CD4-positive, alpha-beta T cell treated with Interleukin-4 for 1 hour (primary cell): ENCODE measurements at regions not wholly inside any gene's neighbourhood (a gene's known extent, or its start where the extent isn't known, plus 50 kb on each side); places are given as distances from the start of the nearest gene placed in this dataset.

ENCODE experiments used
- DNase-seq, 2 donors: peaks; one replicate each; pipeline ENCODE4 v3.0.0-alpha.2; 2020 to 2022

DNA sequence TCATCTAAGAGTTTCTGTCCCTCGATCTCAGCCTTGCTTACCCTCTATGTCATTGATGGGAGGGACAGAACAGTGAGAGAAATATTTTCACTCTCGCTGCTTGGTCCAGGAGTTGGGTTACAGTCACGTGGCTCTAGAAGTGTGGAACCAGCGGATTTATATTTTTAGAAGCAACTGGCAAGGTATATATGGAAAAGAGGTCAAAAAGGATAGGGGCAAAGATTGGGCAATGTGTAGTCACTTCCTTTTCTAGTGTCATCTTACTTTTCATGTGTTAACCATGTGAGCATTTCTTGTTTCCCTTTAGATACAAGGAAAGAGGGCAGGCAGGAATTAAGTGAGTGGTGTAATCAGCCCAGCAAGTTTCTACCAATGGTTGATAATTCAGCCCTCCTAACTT is 111.5 kb upstream of the ZNF366 start:
- no peak for DNase-seq

DNA sequence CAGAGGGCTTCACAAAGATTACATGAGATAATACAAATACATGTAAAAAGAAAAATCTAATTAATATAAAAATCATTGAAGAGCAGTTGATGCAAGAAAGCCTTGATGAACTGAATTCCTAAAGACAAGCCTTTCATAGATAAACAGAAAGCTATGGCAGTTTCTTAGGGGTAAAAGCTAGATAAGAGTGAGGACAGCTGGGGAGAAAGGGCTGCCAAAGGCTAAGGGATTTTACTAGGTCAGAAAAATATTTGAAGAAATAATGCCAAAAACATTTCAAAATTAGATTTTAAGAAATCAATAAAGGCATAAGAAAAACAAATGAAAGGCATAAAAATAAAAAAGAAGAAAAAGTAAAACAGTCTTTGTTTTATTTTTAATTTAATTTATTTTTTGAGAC is 107.9 kb upstream of the ZNF366 start:
- DNase-seq: no peak

DNA sequence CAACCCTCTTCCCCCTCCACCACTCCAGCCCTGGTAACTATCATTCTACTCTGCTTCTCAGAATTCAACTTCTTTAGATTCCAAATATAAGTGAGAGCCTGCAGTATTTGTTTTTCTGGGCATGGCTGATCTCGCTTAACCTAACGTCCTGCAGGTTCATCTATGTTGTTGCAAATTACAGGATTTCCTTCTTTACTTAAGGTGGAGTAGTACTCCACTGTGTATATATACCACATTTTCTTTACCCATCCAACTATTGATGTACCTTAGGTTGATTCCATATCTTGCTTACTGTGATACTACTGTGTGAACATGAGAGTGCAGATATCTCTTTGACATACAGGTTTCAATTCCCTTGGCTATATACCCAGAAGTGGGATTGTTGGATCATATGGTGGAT is 106.3 kb upstream of the ZNF366 start:
- no peak for DNase-seq

DNA sequence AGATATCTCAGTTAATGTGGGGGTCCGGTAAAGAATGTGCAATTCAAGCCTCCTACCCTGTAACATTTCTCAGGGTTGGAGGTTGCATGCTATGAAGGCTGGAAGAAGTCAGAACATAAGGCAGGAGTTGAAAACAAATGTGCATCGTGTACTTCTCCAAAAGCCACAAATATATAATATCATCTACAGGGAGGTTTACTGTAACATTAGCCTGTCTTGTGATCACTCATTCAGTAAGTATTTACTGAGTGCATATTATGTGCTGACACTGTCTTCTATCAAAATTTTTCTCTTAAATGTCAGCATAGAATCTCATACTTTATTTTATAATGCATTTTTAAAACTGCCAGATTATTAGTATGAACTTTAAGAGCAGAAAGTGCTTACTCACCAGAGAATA is 105.6 kb upstream of the ZNF366 start:
- DNase-seq: no peak

DNA sequence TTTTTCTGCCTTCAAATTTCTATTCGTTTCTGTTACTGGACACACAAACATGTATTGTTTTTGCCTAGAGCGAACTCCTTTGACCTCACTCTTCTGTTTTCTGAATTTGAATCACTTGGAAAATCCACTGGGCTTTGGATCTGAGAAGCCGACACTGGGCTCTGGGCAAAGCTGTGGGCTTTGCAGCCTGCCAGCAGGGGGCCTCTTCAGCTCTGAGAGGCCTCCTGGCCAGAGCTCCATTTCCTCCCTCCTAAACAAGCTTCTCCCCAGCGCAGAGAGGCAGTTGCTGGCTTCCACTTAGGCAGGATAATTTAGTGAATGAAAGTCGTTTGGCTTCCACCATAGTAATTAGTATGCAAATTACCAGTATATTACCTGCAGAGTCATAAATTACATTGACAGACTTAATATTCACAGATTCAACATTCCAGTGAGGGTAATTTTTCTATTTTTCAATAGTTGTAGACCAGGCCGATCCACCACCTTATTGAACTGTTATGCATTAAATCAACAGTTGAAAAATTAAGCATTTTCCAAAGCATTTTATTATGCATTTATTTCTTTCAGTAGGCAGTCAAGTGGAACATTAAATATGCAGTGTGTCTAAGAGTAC is 104.0 kb upstream of the ZNF366 start:
- DNase-seq: peak; percentile 31 to 48

DNA sequence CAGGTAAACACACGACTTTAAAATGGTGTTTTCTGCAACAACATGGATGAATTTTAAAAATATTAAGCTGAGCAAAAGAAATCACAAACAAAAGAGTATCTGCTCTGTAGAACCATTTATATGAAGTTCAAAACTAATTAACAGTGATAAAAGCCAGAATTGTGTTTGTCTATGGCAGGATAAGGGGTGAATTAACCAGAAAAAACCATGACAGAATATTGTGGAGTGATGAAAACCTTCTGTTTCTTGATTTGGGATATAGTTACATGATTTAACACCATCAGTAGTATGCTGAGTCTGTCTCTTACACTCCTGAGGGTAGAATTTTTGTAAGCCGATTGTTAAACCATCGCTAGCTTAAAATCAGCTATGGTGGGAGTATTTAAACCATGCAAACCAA is 101.7 kb upstream of the ZNF366 start:
- DNase-seq: no peak

DNA sequence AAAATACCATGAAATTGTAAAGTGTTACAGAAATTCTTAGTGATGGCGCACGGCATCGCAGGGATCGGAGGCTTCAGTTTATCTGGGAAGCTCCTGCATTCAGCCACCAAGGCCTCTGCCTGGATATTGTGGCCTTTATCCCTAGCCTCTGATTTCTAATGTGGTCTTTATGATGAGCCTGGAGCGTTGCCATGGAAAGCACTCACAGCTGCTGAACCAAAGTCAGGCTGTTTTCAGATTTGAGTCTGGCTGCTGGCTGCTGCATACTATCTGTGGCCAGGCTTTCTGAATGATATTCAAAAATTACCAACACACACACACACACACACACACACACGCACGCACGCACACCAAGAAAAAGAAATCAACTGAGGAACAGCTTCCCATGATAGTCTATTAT is 101.1 kb upstream of the ZNF366 start:
- DNase-seq: no peak

DNA sequence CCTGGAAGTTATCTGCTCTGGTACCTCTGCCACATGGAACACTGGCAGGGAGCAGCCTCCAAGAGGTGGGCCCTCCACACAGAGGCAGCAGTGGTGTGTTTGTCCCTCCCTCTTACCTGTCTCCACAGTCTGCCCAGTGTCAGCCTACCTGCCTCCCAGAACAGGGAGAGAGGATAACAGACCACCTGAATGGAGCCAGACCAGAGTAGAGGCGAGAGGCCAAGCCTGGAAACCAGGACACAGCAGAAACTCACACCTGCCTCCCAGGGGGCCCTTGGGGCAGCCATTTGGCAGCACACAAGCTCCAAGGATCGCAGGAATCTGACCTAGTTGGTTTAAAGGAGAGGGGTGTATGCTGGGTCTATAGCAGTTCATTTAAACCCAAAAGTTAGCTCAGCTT is 100.2 kb upstream of the ZNF366 start:
- DNase-seq: no peak

DNA sequence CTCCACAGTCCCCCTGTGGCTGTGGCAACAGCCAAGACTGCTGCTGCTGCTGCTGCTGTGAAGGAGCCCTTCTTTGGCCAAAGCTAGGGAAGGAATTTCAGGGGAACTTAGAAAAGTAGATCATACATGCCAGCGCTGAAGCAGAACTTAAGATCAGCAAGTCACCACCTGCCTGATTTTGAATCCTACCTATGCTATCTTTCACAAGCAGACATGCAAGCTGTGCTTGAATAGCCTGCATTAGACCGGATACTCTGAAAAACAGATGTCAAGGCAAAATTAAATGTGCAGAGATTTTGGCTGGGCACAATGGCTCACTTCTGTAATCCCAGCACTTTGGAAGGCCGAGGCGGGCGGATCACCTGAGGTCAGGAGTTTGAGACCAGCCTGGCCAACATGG is 99.3 kb upstream of the ZNF366 start:
- no peak for DNase-seq

DNA sequence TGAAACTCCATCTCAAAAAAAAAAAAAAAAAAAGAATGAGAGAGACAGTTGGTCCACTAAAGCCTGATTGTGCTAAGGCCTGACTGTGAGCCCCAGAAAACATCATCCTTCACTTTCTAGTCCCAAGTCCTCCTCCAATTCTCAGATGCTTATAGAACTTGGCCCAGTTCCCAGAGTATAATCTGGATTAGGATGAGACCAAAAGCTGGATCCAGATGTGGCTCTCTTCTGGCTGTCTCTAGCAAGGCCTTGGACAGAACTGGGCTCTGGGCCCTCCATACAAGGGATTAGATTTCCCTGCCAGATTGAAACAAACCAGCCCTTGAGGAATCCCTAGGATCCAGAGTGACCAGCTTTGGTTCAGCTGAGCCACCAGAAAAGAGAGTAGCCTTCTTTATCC is 98.4 kb upstream of the ZNF366 start:
- no peak for DNase-seq

DNA sequence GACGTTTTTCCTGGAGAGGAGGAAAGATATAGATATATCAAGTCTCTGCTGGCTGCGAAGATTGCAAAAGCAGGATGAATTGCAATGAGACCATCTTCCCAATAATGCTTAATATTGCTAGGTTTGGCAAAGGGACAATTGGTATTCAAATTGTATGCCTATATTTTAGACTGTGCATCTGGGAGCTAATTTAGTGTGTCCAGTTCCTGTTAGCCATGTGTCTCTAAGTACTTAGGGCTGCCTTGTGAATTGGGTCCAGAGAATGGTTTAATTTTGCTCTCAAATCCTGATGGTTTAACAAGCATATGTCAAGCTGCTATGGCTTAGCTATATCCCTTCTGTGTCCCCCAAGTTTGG is 97.6 kb upstream of the ZNF366 start:
- DNase-seq: no peak

DNA sequence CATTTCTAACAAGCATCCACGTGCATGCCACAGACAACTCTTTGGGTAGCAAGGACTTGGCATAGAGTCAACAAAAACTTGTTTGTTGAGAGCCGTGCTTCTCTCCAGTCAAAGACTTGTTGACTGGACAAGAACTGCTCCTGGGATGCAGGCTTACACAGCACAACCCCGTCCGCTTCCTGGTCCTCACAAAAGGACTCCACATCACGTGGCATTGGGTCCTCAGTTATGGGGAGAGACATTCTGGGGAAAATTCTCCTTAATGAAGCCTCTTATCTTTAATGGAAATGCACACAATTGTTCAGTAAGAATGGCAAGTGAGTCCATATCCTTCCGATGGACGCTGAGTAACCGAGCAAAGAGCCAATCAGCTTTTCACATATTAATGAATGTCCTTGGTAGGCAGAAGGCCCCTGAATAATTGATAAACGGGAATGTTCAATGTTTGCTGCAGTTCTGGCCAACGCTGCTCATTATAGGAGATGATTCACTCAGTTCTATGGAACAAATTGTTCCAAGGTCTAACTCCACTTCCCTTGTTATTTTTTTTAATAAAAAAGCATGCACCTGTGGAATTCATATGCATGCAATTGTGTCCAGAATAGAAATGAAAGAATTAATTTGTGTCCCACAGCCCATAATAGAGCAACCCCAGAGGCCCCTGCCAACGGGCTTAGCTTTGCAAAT is 97.0 kb upstream of the ZNF366 start:
- DNase-seq: no peak

DNA sequence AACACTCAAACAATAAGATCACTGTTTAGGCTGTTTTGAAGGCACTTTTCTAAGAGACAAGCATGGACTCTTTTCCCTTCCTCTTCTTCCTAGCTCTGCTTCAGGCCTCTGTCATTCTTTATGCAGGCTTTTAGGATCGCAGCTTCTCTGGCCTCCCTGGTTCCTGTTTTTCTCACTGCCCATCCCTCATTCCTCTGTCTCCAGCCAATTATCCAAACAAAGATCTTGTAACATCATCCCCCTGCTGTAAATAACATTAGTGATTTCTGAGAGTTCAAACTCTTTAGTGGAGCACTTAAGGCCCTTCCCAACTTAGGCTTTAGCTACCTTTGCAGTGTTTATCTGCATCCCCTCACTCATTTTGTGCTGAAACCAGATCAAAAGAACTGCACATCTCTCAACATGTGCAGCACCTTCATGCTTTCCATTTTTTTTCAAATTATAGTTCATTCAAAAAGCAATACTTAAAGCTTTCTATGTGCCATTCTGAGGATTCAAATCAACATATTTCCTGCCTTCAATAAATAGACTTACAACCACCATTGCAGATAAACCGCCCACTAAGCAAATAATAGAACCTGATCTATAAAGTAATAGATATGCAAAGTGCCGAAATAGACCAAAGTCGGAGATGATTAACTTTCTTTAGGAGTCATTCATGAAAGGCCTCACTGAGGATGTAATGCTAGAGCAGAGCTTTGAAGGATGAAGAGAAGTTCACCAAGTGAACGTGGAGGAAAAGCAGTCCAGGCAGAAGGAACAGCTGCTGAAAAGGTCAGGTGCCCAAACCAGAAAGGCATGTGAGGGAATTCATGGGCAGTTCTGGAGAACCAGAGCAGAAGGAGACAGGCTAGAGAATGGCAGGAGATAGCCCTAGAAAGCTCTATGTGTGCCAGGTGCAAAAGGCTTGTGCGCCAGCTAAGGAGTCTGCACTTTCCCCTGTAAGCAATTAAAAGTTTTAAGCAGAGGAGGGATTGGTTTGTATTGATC is 95.8 kb upstream of the ZNF366 start:
- DNase-seq: no peak

DNA sequence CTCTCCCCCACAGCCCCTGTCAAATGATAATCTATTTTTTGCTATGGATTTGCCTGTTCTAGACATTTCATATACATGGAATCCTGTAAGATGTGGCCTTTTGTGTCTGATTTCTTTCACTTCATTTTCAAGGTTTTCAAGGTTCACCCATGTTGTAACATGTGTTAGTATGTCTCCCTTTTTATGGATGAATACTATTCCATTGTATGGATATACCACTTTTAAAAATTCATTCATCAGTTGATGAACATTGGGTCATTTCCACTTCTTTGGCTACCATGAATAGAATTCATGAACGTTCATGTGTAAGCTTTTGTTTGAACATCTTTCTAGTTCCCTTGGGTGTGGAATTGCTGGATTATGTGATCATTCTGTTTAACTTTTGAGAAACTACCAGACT is 94.7 kb upstream of the ZNF366 start:
- DNase-seq: no peak

DNA sequence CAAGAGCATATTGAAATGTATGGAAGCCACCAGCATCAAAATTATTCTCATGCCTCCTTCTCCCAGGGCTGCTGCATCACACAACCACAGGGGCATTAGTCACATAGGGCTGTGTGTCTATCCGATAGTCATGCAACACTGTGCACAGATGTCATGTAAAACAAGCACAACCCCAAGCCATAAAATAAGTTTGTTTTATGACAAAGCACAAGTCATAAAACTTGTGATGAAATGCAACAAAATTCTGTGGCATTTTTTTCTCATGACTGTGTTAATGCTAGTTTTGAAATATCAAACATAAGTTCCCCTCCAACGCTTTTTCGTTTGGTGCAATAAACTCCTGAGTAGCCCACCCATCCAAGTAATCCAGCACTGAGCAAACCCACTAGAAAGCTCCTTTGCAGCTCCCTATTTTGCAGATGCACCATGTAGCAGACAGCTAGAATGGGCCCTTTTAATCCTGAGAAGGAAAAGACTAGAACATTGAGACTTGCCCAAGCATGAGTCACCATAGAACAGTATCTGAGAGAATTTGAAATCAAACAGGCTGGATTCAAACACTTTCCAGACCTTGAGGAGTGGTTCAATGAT is 93.3 kb upstream of the ZNF366 start:
- no peak for DNase-seq

DNA sequence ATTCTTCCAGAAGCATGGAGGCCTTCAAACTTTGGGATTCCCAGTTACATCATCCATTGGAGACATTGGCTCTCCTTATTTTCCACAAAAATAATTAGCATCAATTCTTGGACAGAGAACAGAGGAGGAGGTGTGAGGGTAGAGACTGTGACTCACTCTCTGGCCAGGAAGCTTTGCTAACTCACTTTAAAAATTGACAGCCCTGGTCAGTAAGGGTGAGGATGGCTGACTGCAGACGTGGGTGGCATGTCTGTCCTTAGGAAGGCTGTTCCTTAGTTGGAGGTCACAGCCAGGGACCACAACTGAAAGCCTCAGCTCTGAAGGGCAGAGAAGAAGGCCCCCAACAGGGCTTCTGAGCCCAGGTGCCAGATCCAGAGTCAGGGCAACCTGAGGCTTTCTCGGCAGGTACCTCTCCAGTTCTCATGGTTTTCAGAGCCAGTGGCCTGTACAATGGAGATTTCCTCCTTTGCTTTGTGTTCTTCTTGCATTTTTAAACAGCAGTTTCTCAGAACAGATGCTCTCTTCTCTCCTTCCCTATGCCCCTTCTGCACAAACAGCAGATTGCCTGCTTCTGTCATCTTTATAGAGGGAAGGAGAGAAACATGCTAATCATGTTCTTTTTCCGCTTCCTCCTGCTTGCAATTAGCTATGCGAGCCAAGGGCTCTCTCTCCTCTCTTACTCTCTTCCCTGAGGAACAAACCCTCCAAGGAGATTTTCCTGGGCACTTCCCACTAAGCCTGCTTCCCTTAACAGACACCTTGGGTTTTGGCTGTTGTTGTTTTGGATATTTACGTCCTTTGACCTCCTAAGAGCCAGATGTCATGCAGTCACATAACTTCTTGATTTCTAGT is 92.5 kb upstream of the ZNF366 start:
- DNase-seq: no peak

DNA sequence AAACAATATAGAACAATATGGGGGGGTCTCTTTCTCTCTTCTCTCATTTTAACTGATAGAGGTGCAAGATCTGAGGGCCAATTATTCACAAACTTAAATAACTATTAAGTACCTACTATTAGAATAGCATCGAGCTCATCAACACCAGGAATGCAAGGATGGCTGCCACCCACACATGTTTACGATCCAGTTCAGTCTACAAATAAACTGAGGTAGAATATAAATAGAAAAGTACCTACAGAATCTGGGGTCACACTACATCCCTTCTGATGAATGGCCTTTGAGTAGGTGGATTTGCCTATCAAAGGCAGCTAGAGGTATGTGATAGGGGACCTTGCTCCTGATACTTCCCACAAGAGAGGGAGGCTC is 91.8 kb upstream of the ZNF366 start:
- DNase-seq: no peak

DNA sequence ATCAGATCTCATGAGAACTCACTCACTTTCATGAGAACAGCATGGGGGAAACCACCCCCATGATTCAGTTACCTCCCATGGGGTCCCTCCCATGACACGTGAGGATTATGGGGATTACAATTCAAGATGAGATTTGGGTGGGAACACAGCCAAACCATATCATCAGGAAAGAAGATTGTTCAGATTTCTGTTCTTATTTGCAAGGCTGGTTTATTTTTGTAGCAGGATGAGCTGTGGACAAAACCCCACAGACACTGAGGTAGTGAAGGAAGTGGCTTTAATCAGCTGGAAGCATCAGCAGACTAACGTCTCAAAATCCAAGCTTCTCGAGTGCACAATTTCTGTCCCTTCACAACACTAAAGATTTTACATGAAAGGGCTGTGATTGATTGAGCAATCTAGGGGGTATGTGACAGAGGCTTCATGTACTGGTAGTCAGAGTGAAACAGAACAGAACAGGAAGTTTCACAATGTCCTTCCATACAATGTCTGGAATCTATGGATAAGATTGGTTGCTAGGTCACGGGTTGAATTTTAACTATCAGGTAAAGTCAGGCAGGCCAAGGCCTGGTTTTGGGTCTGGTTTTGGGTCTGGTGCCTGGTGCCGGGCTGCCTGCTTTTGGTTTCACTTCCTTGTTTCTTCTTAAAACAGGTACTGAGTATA is 91.3 kb upstream of the ZNF366 start:
- peak; percentile 13 to 54 for DNase-seq

DNA sequence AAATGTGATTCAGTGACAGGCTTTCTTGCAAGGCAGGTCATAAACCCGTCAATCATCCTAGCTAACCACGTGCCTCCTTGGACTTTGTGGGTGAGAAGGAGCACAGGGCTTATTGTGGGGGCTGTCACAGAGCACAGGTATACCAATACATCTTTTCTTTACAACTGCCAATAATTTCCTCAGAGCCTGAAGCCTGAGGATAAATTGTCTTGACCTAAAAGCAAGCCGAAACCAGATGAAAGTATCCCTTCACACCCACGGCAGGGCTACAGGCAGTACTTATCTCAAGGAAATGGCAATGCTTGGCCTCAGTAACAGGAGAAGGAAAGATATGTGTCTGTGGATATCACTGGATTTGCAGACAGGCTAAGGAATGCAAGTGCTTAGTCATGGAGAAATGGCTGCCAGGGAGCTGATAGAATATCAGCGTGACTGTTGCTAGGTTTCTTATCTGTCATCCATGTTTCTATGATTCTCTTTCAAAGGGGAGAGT is 90.3 kb upstream of the ZNF366 start:
- no peak for DNase-seq

DNA sequence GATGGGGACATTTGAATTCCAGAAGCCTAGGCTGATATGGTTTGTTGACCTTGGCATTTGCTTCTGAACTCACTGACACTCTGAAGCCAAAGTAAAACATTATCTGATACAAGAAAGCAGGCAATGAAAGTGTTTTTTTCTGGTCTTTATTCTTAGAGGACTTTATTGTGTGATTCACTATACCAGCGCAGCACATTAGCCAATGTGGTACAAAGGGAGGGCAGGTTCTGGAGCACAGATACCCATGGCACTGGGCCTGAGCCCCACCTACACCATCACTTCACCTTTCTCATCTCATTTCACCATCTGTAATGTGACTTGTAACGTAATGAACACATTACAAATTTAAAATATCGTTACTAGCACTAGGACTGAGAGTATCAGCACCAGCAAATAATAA is 89.7 kb upstream of the ZNF366 start:
- DNase-seq: no peak

DNA sequence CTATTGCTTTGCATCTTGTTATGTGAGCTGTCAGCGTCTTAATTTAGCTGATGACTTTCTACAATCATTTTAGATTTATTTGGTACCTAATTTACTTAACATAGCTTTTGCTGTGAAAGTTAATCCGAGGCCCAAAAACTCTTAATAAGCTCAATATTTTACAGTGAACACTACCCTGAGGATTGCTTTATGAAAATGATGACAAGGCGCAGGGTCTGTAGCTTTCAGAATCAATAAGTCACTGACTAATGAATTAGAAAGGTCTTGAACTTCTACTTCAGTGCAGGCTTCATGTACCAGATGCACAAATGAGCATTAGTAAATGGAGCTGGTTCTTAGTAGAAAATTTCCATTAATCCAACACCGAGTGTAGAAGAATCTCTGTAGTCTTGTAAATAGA is 81.4 kb upstream of the ZNF366 start:
- DNase-seq: no peak
